ENCODE measurements at regions not wholly inside any gene's neighbourhood (a gene's known extent, or its start where the extent isn't known, plus 50 kb on each side); places are given as distances from the start of the nearest gene placed in this dataset.
A peak's percentile ranks its signal among the peaks of the same experiment; 100 is the strongest.
"Not testable (repeated sequence)": the region's sequence is repeated elsewhere in the genome, so short reads cannot be mapped to it uniquely, and the experiment has no call there.

DNA sequence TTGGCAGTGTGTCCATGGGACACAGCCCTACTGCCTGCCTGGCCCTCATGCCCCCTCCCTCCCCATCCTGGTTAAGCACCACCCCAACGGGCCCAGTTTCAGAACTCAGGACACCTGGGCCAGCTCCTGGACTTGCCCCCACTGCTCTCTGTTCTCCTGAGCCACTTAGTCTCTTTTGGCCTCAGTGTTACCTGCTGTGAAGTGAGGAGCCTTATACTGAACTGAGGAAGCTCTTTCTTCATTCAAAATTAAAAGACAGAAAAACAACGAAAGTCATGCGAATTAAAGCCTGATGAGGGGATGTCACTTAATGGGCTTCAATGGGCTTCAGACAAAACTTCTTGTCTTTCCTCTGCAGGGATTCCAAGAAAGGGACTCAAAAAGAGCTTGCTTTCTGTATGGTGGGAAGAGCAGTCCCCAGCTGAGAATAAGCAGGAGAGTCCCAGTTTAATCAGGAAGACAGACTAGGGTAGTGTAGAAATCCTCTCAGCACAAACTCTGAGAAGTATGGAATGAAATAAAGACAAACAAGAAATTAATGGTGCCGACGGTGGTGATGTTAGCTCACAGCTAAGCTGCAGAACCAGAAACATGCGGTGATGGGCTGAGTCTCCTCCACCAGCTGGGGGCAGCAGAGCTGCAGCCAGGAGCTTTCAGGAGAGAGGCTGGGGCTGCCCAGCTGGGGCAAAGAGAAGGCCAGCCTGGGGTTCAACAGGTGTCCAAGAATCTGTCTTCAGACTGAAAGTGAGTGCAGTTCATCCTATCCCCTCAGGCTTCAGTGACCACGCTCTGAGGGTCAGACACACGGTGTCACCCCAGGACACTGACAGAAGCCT, 101.0 kb downstream of the GGTLC2 start:
- DNase-seq, result peak; percentile 40

DNA sequence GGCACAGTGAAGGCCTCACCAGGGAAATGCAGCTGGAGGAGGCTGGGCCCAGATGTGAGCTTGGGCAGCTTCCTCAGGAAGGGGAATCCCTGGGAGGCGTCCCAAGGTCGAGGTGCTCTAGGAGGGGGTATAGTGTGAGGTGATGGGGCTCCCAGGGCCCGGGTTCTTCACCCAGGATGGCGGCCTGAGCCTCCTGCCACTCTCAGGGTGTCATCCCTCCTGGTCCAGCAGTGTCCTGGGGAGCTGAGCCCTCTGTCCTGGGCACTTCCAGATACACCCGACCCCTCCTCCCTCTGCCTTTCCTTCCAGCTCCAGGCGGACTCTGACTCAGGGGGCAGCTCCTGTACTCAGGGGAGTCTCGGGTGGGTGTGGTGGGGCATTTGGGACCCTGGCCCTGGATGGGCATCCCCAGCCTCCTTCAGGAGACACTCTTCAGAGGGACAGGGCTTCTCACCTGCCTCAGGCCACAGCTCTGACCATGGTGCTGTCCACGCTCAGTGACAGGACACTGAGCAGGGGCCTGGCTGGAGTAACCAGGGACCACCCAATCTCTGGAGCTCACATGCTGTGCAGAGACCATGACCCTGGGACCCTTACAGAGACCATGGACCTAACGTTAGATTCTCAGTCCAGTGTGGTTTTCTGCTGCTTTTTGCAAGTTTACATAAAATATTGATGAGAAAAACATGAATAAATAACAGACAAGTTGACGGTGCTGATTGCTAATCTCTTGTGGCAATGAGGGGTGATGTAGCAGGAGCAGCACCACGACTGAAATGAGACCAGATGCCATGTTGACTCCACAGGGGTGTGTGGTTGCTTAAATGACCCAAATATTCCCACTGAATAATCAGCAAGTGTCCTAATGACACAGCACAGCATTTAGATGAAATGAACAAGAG, 101.9 kb downstream of the GGTLC2 start:
- DNase-seq, result no peak

DNA sequence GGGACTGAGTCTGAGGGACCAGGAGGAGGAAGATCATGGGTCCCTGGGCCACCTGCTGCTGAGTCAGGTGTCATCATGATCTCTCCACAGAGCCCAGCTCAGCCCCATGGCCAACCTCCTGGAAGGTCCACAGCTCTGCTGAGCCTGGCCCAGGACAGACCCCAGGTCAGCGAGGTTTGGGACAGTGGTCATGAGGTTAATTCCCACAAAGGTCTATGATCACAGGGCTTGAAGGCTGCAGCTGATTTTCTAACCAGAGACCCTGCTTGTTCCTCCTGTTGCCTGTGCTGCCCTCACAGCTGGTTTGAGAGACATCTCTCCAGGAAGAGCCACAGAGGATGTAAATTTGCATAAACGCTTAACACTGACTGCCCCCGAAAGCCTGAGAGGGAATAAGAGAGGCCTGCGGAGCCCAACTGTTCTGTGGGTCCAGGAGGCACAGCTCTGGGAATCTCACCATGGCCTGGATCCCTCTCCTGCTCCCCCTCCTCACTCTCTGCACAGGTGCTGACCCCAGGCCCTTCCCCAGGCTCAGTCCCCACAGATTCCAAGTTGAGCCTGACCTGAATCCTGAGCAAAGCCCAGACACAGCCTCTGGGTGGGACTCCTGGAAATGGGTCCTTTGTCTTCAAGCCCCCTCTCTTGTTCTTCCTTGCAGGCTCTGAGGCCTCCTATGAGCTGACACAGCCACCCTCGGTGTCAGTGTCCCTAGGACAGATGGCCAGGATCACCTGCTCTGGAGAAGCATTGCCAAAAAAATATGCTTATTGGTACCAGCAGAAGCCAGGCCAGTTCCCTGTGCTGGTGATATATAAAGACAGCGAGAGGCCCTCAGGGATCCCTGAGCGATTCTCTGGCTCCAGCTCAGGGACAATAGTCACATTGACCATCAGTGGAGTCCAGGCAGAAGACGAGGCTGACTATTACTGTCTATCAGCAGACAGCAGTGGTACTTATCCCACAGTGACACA, 102.8 kb downstream of the GGTLC2 start:
- no peak for DNase-seq

- peak; percentile 42 for DNase-seq
These were observed 103.9 kb downstream of the GGTLC2 start for GRCh38 chr22:22748297-22748743.

GRCh38 chr22:22748756-22749155, 104.3 kb downstream of the GGTLC2 start:
- no peak for DNase-seq

DNA sequence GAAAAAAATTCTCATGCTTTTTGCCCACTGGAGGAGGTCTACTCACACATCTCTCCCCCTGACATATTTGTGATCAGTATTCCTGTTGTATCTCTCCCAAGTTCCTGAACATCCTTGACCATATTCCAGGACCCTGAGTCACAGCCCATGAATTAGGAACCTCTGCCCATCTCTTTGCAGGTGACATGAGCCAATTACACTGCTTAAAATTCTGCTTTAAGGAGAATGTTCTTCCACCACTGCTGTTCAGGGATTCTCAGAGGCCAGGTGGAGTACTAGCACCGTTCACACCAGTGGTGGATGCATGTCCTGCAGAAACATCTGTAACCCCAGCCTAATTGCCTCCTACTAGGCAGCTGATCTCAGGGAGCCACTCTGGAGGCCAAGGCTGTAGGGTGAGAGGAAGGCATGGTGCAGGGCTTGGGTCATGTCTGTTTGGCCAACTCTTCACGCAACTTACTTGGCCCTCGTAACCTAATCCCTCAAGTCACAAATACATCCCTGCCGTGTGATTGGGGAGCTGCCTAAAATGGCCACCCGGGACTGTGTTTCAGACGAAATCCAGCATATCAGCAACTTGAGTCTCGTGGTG, 104.8 kb downstream of the GGTLC2 start:
- no peak for DNase-seq

- DNase-seq, result no peak
These were observed 106.1 kb downstream of the GGTLC2 start for GRCh38 chr22:22750335-22751042.

DNA sequence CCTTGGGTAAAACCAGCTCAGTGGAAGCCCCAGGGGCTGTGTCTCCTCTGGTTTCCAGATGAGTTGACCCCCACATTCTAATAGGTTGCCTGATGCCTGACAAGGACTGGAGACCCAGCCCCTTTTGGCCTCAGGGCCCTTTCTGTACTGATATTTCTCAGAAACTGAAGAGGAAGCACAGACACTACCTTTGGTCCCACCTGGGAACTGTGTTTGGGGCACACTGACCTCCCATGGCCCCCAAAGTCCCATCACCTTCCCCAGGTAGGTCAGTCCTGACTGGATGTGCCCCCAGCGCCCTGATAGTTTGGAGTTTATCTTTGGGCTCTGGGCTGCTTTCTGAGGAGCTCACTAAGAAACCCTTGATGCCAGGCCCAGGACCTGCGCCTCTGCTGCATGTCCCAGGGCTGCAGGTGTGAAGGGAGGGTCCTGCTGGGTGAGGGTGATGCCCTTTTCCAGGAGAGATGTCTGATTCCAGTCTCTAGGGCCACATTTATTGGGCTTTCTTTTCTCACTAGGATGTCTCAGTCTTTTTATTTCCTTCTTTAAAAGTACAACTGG, 106.7 kb downstream of the GGTLC2 start:
- no peak for DNase-seq

DNA sequence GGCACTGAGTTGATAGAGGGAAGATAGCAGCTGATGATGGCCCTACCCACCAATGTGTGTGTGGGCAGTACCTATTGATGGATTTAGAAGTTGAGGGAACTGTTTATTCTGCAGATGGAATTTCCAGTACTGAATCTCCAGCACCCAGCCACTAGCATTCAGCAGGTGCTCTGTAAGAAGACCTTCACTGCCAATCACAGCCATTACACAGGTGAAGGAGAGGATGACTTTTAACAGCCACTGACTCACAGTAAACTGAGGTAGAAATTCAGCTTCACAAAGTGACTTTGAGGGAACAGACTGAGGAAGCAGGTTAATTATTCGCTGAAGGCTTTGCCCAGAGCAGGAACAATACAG, 107.8 kb downstream of the GGTLC2 start:
- DNase-seq, result no peak

DNA sequence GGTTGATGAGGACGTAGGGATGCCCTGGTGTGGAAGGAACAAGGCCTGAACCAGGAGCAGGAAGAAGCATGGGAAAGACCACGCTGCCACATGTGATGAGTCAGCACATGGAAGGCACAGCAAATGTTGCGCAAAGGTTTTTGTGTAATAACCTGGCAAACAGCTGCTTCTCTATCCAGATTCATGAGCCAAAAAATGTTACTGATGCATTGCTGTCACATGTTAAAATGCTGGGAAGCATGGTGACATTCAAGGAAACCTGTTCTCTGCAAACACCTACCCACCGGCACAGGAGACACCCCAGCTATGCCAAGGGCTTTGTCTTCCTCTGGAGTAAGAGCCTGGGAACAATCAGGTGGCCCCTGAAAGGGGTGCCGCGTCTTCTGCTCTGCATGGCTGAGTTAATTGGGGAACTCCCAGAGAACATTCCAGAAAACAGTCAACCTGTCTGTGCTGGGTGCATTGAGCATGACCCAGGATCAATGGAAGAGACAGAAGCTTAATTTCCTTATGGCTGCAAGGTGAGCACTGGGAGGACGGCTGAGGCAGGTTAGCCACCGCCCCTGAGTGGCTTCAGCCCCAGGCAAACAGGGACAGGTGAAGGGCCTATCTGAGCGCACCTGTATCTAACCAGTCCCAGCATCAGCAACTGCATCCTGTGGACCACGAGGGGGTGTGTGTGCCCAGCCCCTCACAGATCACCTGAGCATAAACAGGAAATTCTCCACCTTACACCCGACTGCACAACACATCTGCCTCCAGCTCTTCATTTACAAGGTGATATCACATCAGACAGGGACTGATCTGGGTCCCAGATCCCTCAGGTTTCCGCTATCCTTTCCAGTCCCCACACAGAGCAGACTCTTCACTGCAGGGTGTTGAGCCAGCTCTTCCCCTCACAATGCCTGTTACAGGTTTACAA, 108.4 kb downstream of the GGTLC2 start:
- peak; percentile 82 for DNase-seq

- peak; percentile 58 for DNase-seq
These were observed 109.3 kb downstream of the GGTLC2 start for GRCh38 chr22:22753526-22754267.

GRCh38 chr22:22754268-22754657, 109.8 kb downstream of the GGTLC2 start:
- DNase-seq, result no peak

DNA sequence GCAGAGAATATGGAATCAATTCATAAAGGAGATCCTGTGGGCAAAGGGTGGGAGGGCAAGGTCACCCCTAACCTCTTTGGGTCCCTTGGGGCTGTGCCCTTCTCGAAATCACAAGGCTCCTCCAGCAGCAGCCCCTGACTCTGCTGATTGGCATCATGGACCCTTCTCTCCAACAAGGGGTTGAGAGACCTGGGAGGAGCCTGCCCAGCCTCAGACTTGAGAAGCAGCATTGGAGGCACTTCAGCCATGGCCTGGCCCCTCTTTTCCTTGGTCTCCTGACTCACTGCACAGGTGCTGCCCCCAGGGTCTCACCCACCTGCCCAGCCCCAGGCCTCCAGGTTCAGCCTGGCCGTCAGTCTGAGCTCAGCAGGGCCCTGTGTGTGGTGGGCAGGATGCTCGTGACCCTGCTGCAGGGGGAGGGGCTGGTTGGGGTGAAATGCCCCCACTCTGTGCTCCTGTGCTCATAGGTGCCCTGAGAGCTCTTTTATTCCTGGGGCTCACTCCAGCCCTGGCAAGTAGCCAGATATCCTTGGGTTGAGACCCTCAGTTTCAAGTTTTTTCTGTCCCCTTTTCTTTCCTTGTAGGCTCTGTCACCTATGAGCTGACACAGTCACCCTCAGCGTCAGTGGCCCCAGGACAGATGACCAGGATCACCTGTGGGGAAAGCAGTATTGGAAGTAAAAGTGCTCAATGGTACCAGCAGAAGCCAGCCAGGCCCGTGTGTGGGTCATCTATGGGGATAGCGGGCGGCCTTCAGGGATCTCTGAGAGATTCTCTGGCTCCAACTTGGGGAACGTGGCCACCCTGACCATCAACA, 110.8 kb downstream of the GGTLC2 start:
- no peak for DNase-seq

GRCh38 chr22:22755778-22756100, 111.3 kb downstream of the GGTLC2 start:
- no peak for DNase-seq

GRCh38 chr22:22756109-22756508, 111.7 kb downstream of the GGTLC2 start:
- DNase-seq, result no peak

DNA sequence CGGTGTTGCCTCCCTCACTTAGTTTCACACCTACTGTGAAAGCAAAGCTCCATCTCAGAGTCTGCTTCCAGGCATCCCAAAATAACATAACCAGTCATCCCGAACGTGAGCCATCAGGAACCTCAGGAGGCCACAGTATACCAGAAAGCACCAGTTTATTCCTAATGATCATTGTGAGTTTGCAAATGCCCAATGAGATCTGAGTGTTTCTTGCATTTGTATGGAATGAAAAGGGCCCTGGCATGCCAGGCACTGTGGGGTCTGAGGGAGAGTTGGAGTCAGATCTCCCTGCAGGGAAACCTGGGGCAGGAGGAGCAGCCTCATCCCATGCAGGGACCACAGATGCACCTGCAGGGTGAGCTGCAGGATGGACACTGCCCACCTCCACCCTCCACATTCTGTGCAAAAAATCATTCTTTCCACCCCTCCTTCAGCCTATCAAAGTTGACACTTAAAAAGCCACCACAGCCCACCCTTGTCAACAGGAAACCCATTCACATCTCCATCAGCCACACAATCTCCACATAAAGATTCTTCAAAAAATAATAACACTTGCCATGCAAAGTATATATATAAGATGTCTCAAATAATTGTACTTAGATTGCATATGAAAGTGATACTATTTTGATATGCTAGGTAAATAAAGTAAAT, 112.3 kb downstream of the GGTLC2 start:
- DNase-seq, result not testable (repeated sequence)

DNA sequence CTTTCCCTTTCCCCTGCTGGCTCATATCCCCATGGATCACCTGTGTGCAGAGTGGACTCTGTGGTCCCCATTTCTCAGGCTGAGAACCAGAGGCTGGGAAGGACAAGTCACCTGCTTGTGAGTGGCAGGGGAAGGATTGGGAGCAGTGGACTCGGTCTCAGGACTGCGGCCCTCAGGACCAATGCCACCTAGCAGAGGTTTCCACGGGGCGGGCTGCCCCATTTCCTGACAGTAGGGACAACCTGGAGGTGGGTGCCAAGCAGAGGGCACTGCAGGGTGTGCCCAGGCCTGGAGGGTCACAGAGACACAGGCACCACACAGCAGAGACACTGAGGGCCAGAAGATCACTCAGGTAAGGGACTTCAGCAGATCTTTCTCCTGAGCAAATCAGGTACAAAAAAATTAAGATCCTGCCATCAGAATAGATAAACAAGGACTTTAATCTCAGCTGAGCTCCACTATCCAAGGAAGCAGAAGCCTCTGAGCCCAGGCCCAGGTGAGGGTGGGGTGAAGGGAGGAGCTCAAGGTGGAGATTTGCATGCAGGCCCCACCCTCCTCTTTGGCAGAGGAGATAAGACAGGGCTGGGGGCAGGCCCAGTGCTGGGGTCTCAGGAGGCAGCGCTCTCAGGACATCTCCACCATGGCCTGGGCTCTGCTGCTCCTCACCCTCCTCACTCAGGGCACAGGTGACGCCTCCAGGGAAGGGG, 113.8 kb downstream of the GGTLC2 start:
- DNase-seq, result not testable (repeated sequence)

All from HCEC 1CT (cell line).